Body of pancreas (tissue), 4 donors: ENCODE measurements at regions not wholly inside any gene's neighbourhood (a gene's known extent, or its start where the extent isn't known, plus 50 kb on each side); places are given as distances from the start of the nearest gene placed in this dataset.
"Not testable (repeated sequence)": the region's sequence is repeated elsewhere in the genome, so short reads cannot be mapped to it uniquely, and the experiment has no call there.

Experiments used
- ATAC-seq: fragments of 150-250 bp; one replicate; pipeline ENCODE4 v1.9.1; 2016
- DNase-seq, 4 donors: peaks; one replicate each; pipeline ENCODE4 v3.0.0-alpha.2; 2019
- H3K27ac ChIP-seq, 4 donors: fragments of 200-600 bp; sonication (generic); 1 replicate in 3 of 4; 2 replicates in 1 of 4; pipeline versions ENCODE4 v1.5.1 to v1.6.1; 2016 to 2019; ENCODE audit warnings: mild to moderate bottlenecking in 1 of 4, mixed read lengths in 1 of 4, moderate library complexity in 1 of 4
- H3K27me3 ChIP-seq, 2 donors: fragments of 200-600 bp; sonication (generic); one replicate each; pipeline ENCODE4 v1.6.0; 2016; ENCODE audit warnings: mild to moderate bottlenecking in 1 of 2
- H3K36me3 ChIP-seq, 2 donors: fragments of 200-600 bp; sonication (generic); replicated peaks in 1 of 2; 2 replicates each; pipeline ENCODE4 v1.5.1; 2016; ENCODE audit warnings: low read depth in 2 of 2; ENCODE audit not compliant: insufficient read depth in 1 of 2
- H3K4me1 ChIP-seq: fragments of 200-600 bp; sonication (generic); one replicate; pipeline ENCODE4 v1.6.0; 2016
- H3K4me3 ChIP-seq, 2 donors: fragments of 200-600 bp; sonication (generic); 1 replicate in 1 of 2; 2 replicates in 1 of 2; pipeline ENCODE4 v1.5.1; 2016 to 2019
- H3K9me3 ChIP-seq, 3 donors: fragments of 200-600 bp; sonication (generic); 1 replicate in 2 of 3; 2 replicates in 1 of 3; pipeline ENCODE4 v1.5.1; 2016
- CTCF ChIP-seq, 7 experiments: fragments of 450-650 bp in 4 of 7; fragments of 200-600 bp in 3 of 7; sonication (generic) in 3 of 7; IDR thresholded peaks; one replicate each; pipeline ENCODE4 v1.5.1; 2016 to 2019; ENCODE audit warnings: antibody characterized with exemption in 7 of 7
- POLR2A ChIP-seq, 3 donors: fragments of 450-650 bp; IDR thresholded peaks; one replicate each; pipeline ENCODE4 v1.6.1; 2016; ENCODE audit warnings: antibody characterized with exemption in 3 of 3, mild to moderate bottlenecking in 2 of 3
- WGBS, 2 donors: methylation state at CpG; one replicate each; pipeline ENCODE4 v1.1.5; 2017; 5-methylcytosine and 5-hydroxymethylcytosine counted together
- intact Hi-C: fragments of 100-400 bp; cut with DNase I; formaldehyde crosslinking; loops from one replicate; pipeline ENCODE4 v1.15.1; 2023

- intact Hi-C loops = no loop called here
- no peak overlapping the region for H3K4me3 ChIP-seq
- no peaks in the 10 kb centered on the region for H3K36me3 ChIP-seq
- no peaks in the 10 kb centered on the region for H3K4me1 ChIP-seq
- H3K27ac ChIP-seq = no peak overlapping the region
- TF ChIP-seq POLR2A (IDR thresholded peaks at IDR 0.05) (no peak), CTCF (IDR thresholded peaks at IDR 0.05) (no peak)
- DNase-seq (no peak), ATAC-seq (no peak)
- H3K27me3 ChIP-seq = no peaks in the 10 kb centered on the region
- H3K9me3 ChIP-seq = no peaks in the 10 kb centered on the region
Measured at GRCh38 chr2:200110381-200110780, 155.0 kb downstream of the MAIP1 start.

DNA sequence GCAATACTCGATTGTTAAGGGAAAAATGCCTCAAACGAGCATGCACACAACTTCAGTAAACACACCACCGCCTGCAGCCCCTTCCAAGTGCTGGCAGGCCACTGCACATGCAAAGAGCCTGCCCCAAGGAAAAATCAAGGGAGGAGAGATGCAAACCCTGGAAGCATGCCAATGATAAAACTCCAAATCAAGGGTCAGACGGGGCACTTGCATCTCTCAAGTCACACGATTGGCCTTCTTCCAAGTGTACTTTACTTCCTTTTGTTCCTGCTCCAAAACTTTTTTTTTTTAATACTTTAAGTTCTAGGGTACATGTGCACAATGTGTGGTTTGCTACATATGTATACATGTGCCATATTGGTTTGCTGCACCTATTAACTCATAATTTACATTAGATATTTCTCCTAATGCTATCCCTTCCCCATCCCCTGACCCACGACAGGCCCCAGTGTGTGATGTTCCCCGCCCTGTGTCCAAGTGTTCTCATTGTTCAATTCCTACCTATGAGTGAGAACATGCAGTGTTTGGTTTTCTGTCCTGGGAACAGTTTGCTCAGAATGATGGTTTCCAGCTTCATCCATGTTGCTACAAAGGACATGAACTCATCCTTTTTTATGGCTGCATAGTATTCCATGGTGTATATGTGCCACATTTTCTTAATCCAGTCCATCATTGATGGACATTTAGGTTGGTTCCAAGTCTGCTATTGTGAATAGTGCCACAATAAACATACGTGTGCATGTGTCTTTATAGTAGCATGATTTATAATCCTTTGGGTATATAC lies 157.8 kb downstream of the MAIP1 start:
- intact Hi-C loops, H3K27ac ChIP-seq, H3K4me3 ChIP-seq, ATAC-seq, DNase-seq, H3K36me3 ChIP-seq, H3K27me3 ChIP-seq, H3K9me3 ChIP-seq, H3K4me1 ChIP-seq: not testable (repeated sequence)
- WGBS, 2 donors = 54 to 64% methylated on average over 8 of the region's 8 CpGs

DNA sequence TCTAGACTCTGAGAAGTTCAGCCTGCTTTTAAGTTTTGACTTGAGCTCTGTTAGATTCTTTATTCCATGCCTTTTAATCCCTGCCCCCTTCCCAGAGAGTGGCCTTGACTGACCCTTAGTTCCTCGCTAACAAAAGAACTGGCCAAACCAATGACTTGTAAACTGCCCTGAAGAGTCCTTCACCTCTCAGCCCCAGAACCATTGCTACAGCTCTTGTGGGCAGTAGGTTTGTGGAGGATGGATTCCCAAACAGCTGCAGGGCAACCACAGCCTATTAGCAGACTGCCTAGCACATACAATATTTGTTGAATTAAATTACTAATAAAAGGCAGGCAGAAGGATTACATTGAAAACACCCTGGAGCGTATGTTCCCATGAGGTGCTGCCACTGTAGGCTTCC lies 163.9 kb downstream of the MAIP1 start:
- intact Hi-C loops = no loop called here
- DNase-seq = no peak
- WGBS, 2 donors = 91 to 92% methylated on average over 2 of the region's 2 CpGs

DNA sequence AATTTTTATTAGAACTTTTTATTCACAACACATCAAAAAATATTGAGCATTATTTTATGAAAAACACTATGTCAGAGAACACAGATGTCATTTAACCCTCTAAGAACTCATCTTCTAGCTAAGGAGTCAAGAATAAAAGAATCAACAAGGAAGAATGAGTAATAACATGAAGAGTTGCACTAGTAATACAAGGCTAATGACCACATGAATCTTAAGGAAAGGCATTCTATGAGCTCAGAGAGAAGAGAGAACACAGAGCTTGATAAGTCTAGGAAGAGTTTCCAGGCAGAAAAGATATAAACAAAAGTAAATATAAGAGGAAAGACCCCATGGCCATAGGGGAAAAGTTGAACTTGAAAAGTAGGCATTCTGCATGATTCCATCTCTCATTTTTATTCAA lies 166.5 kb downstream of the MAIP1 start:
- no peak for ATAC-seq
- TF ChIP-seq POLR2A (IDR thresholded peaks at IDR 0.05) = no peak
- Histone ChIP-seq H3K36me3 (no peaks in the 10 kb centered on the region), H3K27me3 (no peaks in the 10 kb centered on the region), H3K4me3 (no peak overlapping the region), H3K27ac (no peak overlapping the region), H3K4me1 (peaks cover 8% of the 10 kb centered on the region), H3K9me3 (no peaks in the 10 kb centered on the region)
- intact Hi-C loops = no loop called here
- DNase-seq = no peak

More for the DNA sequence above, 163.9 kb downstream of the MAIP1 start:
- no peak for TF ChIP-seq CTCF (IDR thresholded peaks at IDR 0.05)
- TF ChIP-seq POLR2A (IDR thresholded peaks at IDR 0.05) = no peak
- Histone ChIP-seq H3K36me3 (no peaks in the 10 kb centered on the region), H3K9me3 (no peaks in the 10 kb centered on the region), H3K4me3 (no peak overlapping the region), H3K27me3 (no peaks in the 10 kb centered on the region), H3K27ac (no peak overlapping the region), H3K4me1 (no peaks in the 10 kb centered on the region)
- no peak for ATAC-seq

DNA sequence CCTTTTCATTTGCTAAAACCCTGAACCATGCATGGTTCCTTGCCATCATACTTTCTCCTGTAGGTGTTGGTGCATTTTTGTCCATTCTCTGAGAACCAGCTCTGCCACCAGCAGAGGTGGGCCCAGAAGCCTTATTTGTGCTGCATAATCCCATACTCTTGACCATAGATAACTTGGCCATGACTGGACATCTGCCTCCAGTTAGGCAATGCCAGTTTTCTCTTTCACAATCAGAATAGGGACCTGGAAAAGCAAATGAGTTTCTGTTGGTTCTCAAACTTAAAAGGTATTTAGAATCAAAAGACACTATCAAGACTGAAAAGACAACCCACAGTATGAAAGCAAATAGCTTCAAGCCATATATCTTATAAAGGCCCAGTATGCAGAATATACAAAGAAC lies 167.3 kb downstream of the MAIP1 start:
- Histone ChIP-seq H3K4me3 (no peak overlapping the region), H3K36me3 (no peaks in the 10 kb centered on the region), H3K9me3 (no peaks in the 10 kb centered on the region), H3K27me3 (no peaks in the 10 kb centered on the region), H3K4me1 (peaks cover 8% of the 10 kb centered on the region), H3K27ac (no peak overlapping the region)
- TF ChIP-seq CTCF (IDR thresholded peaks at IDR 0.05) (no peak), POLR2A (IDR thresholded peaks at IDR 0.05) (no peak)
- DNase-seq = no peak
- no peak for ATAC-seq
- intact Hi-C loops = no loop called here

DNA sequence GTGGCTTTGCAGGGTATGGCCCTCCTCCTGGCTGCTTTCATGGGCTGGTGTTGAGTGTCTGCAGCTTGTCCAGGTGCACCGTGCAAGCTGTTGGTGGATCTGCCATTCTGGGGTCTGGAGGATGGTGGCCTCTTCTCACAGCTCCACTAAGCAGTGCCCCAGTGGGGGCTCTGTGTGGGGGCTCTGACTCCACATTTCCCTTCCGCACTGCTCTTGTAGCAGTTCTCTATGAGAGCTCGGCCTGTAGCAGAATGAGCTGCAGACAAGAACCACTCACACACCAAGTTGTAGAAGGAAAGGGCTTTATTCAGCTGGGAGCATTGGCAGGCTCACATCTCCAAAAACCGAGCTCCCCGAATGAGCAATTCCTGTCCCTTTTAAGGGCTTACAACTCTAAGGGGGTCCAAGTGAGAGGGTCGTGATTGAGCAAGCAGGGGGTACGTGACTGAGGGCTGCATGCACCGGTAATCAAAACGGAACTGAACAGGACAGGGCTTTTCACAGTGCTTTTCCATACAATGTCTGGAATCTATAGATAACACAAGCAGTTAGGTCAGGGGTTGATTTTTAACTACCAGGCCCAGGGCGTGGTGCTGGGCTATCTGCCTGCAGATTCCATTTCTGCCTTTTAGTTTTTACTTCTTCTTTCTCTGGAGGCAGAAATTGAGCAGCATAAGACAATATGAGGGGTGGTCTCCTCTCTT lies 169.4 kb downstream of the MAIP1 start:
- H3K9me3 ChIP-seq, H3K4me3 ChIP-seq, H3K4me1 ChIP-seq, H3K27ac ChIP-seq, H3K27me3 ChIP-seq, H3K36me3 ChIP-seq, DNase-seq, ATAC-seq, intact Hi-C loops: not testable (repeated sequence)
- 78 to 80% methylated on average over 8 to 10 of the region's 10 CpGs for WGBS, 2 donors
